Sigmoid colon (tissue), 4 donors: ENCODE measurements at regions not wholly inside any gene's neighbourhood (a gene's known extent, or its start where the extent isn't known, plus 50 kb on each side); places are given as distances from the start of the nearest gene placed in this dataset.

Experiments used
- CTCF ChIP-seq, 4 experiments: fragments of 450-650 bp in 3 of 4; fragments of 200-600 bp in 1 of 4; IDR thresholded peaks; one replicate each; pipeline ENCODE4 v1.5.1; 2016 to 2019; ENCODE audit warnings: antibody characterized with exemption in 4 of 4, mild to moderate bottlenecking in 3 of 4, moderate library complexity in 2 of 4
- EP300 ChIP-seq, 4 donors: sonication (generic); formaldehyde crosslinking; IDR thresholded peaks; one replicate each; pipeline ENCODE4 v1.6.1; 2017; ENCODE audit warnings: antibody characterized with exemption in 4 of 4
- POLR2A ChIP-seq, 2 donors: fragments of 450-650 bp; IDR thresholded peaks; one replicate each; pipeline ENCODE4 v1.6.1; 2016; ENCODE audit warnings: antibody characterized with exemption in 2 of 2, mild to moderate bottlenecking in 2 of 2, moderate library complexity in 2 of 2
- POLR2AphosphoS5 ChIP-seq, 4 donors: sonication (generic); formaldehyde crosslinking; IDR thresholded peaks; one replicate each; pipeline ENCODE4 v1.6.1; 2017; ENCODE audit warnings: antibody characterized with exemption in 4 of 4

GRCh38 chrX:3192835-3193234, 151.6 kb downstream of the ARSF start:
- TF ChIP-seq CTCF (IDR thresholded peaks at IDR 0.05) (no peak), POLR2A (IDR thresholded peaks at IDR 0.05) (no peak), POLR2AphosphoS5 (IDR thresholded peaks at IDR 0.05) (no peak), EP300 (IDR thresholded peaks at IDR 0.05) (no peak)
